MM.1S (cell line): ENCODE measurements at regions not wholly inside any gene's neighbourhood (a gene's known extent, or its start where the extent isn't known, plus 50 kb on each side); places are given as distances from the start of the nearest gene placed in this dataset.

Source experiments
- DNase-seq: peaks from one replicate; pipeline ENCODE4 v3.0.0-alpha.2; 2015
- H2AFZ ChIP-seq: fragments of 300-600 bp; sonication (generic); 2 replicates; pipeline ENCODE4 v1.6.0; 2016; ENCODE audit warnings: antibody characterized with exemption, low read length
- H3F3A ChIP-seq: fragments of 300-600 bp; sonication (generic); 2 replicates; pipeline ENCODE4 v1.6.1; 2016; ENCODE audit warnings: mild to moderate bottlenecking, antibody characterized with exemption, low read length, moderate library complexity, mixed read lengths; ENCODE audit not compliant: insufficient read depth
- H3K27ac ChIP-seq: fragments of 300-600 bp; sonication (generic); 2 replicates; pipeline ENCODE4 v1.5.1; 2016; ENCODE audit warnings: mild to moderate bottlenecking, low read length
- H3K27me3 ChIP-seq: fragments of 300-600 bp; sonication (generic); replicated peaks from 2 replicates; pipeline ENCODE4 v1.6.0; 2016; ENCODE audit warnings: low read length; ENCODE audit not compliant: insufficient read depth
- H3K36me3 ChIP-seq: fragments of 300-600 bp; sonication (generic); replicated peaks from 2 replicates; pipeline ENCODE4 v1.6.1; 2016; ENCODE audit warnings: mild to moderate bottlenecking, low read length, mixed read lengths; ENCODE audit not compliant: insufficient read depth
- H3K4me1 ChIP-seq: fragments of 300-600 bp; sonication (generic); 2 replicates; pipeline ENCODE4 v1.6.1; 2016; ENCODE audit warnings: low read length, mixed read lengths
- H3K4me2 ChIP-seq: fragments of 300-600 bp; sonication (generic); 2 replicates; pipeline ENCODE4 v1.6.0; 2016; ENCODE audit warnings: low read depth, low read length
- H3K4me3 ChIP-seq: fragments of 300-600 bp; sonication (generic); 2 replicates; pipeline ENCODE4 v1.5.1; 2016; ENCODE audit warnings: low read length, mixed read lengths
- H3K79me2 ChIP-seq: fragments of 300-600 bp; sonication (generic); 2 replicates; pipeline ENCODE4 v1.6.1; 2016; ENCODE audit warnings: mixed run types, low read length, mixed read lengths
- H3K9ac ChIP-seq: fragments of 300-600 bp; sonication (generic); 2 replicates; pipeline ENCODE4 v1.6.1; 2016; ENCODE audit warnings: low read length, mixed read lengths
- H3K9me2 ChIP-seq: fragments of 300-600 bp; sonication (generic); replicated peaks from 2 replicates; pipeline ENCODE4 v1.6.1; 2016; ENCODE audit warnings: mild to moderate bottlenecking, low read length, mixed read lengths; ENCODE audit not compliant: insufficient read depth
- H3K9me3 ChIP-seq: fragments of 300-600 bp; sonication (generic); replicated peaks from 2 replicates; pipeline ENCODE4 v1.6.1; 2016; ENCODE audit warnings: mild to moderate bottlenecking, low read length, mixed read lengths; ENCODE audit not compliant: insufficient read depth
- H4K20me1 ChIP-seq: fragments of 300-600 bp; sonication (generic); 2 replicates; pipeline ENCODE4 v1.6.1; 2016; ENCODE audit warnings: mild to moderate bottlenecking, low read length, moderate library complexity, mixed read lengths; ENCODE audit not compliant: insufficient read depth
- EZH2 ChIP-seq: fragments of 300-600 bp; sonication (generic); optimal IDR thresholded peaks from 2 replicates; pipeline ENCODE3; 2017; ENCODE audit warnings: low read depth, mild to moderate bottlenecking, antibody characterized with exemption, low read length, mixed read lengths
- EZH2phosphoT487 ChIP-seq: fragments of 300-600 bp; sonication (generic); IDR thresholded peaks from 2 replicates; pipeline ENCODE4 v1.6.1; 2018; ENCODE audit warnings: antibody characterized with exemption, low read length
- TF ChIP-seq, protein P1 (sequence below): fragments of 300-600 bp; sonication (generic); IDR thresholded peaks from 2 replicates; pipeline ENCODE4 v1.5.1; 2016; ENCODE audit warnings: antibody characterized with exemption, low read length, mixed read lengths

DNA sequence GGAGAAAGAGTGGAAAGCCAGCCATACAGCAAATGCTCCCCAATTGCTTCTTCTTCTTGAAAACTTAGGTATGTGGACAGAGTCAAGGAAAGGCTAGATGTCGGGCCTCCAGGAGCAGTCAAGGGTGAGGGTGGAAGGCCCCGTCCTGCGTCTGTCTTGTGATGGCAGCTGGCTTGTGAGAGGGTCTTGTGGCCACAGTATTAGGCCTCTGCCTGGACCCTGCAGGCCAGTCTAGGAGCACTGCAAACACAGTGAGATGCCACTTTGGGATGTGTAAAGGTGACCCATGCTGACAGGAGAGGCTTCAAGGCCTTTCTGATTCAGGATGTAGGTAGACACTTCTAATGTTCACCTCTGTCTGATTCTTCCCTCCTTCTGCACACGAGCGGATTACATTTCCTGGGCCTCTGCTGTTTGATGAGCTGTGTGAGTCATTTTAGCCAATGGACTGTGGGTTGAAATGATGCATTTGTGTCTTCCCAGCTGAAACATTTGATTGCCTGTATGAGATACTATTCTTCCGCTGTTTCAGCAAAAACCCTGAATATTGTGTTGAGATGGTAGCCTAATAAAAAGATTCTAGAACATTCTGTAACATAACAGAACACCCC is 135.4 kb downstream of the EMX2 start:
- TF ChIP-seq EZH2phosphoT487 (no peak), EZH2 (no peak)
- TF ChIP-seq, protein P1, sequence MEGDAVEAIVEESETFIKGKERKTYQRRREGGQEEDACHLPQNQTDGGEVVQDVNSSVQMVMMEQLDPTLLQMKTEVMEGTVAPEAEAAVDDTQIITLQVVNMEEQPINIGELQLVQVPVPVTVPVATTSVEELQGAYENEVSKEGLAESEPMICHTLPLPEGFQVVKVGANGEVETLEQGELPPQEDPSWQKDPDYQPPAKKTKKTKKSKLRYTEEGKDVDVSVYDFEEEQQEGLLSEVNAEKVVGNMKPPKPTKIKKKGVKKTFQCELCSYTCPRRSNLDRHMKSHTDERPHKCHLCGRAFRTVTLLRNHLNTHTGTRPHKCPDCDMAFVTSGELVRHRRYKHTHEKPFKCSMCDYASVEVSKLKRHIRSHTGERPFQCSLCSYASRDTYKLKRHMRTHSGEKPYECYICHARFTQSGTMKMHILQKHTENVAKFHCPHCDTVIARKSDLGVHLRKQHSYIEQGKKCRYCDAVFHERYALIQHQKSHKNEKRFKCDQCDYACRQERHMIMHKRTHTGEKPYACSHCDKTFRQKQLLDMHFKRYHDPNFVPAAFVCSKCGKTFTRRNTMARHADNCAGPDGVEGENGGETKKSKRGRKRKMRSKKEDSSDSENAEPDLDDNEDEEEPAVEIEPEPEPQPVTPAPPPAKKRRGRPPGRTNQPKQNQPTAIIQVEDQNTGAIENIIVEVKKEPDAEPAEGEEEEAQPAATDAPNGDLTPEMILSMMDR, result no peak
- Histone ChIP-seq H3K4me2 (no peak overlapping the region), H4K20me1 (no peaks in the 10 kb centered on the region), H2AFZ (no peak overlapping the region), H3K27me3 (no peaks in the 10 kb centered on the region), H3K27ac (no peak overlapping the region), H3K36me3 (no peaks in the 10 kb centered on the region), H3K4me3 (no peak overlapping the region), H3K9ac (no peak overlapping the region), H3K9me2 (no peaks in the 10 kb centered on the region), H3K79me2 (no peaks in the 10 kb centered on the region), H3K4me1 (no peaks in the 10 kb centered on the region), H3F3A (no peaks in the 10 kb centered on the region), H3K9me3 (no peaks in the 10 kb centered on the region)
- DNase-seq, result no peak

DNA sequence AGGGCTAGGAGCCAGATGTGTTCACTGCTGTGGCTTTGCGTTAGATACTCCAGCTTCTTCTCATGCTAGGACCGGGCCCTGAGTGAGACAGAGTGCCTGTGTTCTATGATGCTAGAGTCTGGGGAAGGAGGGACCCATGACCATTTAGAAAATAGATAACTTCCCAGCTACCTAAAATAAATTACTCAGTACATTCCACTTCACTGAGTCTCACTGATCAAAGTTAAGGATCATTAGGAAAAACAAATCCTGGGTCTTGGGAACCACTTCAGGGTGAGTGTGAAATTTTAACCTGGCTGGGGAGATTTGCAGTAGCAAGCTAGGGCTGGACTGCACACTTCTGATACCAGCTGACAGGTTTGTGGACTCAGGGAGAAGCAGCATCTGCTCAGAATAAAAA is 138.1 kb downstream of the EMX2 start:
- Histone ChIP-seq H3F3A (no peaks in the 10 kb centered on the region), H3K27ac (no peak overlapping the region), H2AFZ (no peak overlapping the region), H3K27me3 (no peaks in the 10 kb centered on the region), H4K20me1 (no peaks in the 10 kb centered on the region), H3K4me3 (no peak overlapping the region), H3K79me2 (no peaks in the 10 kb centered on the region), H3K4me2 (no peak overlapping the region), H3K4me1 (no peaks in the 10 kb centered on the region), H3K9me2 (no peaks in the 10 kb centered on the region), H3K9ac (no peak overlapping the region), H3K9me3 (no peaks in the 10 kb centered on the region), H3K36me3 (no peaks in the 10 kb centered on the region)
- TF ChIP-seq EZH2, result no peak
- TF ChIP-seq, protein P1, result no peak
- TF ChIP-seq EZH2phosphoT487, result no peak
- DNase-seq, result no peak

DNA sequence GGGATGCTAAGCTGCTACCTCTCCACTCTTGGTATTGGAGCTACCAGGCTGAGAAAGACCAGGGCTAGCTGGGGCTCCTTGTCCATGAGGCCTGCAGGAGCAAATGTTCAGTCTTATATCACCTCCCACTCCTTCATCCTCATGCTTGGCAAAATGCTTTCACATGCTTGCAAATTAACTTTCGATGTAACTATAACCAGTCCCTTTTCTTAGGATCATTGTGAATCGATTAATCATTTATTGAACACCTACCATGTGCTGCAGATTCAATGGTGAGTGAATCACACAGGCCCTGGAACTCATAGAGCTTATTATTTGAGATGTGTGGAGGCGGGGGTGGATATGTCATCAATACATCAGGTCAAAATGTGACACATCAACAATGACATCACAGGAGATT is 138.6 kb downstream of the EMX2 start:
- H3K9me2 ChIP-seq, result no peaks in the 10 kb centered on the region
- no peak for DNase-seq
- H3K4me3 ChIP-seq, result no peak overlapping the region
- no peak overlapping the region for H3K4me2 ChIP-seq
- TF ChIP-seq, protein P1, result no peak
- TF ChIP-seq EZH2phosphoT487 (no peak), EZH2 (no peak)
- H4K20me1 ChIP-seq, result no peaks in the 10 kb centered on the region
- no peaks in the 10 kb centered on the region for H3K27me3 ChIP-seq
- no peaks in the 10 kb centered on the region for H3K9me3 ChIP-seq
- H3F3A ChIP-seq, result no peaks in the 10 kb centered on the region
- H2AFZ ChIP-seq, result no peak overlapping the region
- no peak overlapping the region for H3K27ac ChIP-seq
- no peaks in the 10 kb centered on the region for H3K36me3 ChIP-seq
- H3K4me1 ChIP-seq, result no peaks in the 10 kb centered on the region
- H3K9ac ChIP-seq, result no peak overlapping the region
- no peaks in the 10 kb centered on the region for H3K79me2 ChIP-seq
